Astrocyte of the cerebellum (primary cell): ENCODE measurements at regions not wholly inside any gene's neighbourhood (a gene's known extent, or its start where the extent isn't known, plus 50 kb on each side); places are given as distances from the start of the nearest gene placed in this dataset.

ENCODE experiments used
- DNase-seq: peaks from one replicate; pipeline ENCODE4 v3.0.0-alpha.2; 2011; ENCODE audit warnings: low read depth
- H3K4me3 ChIP-seq: 2 replicates; pipeline ENCODE4 v1.5.1; 2011; ENCODE audit warnings: mild to moderate bottlenecking, low read depth, low read length, moderate library complexity
- CTCF ChIP-seq: IDR thresholded peaks from 2 replicates; pipeline ENCODE4 v1.5.1; 2012; ENCODE audit warnings: low read length, low read depth, moderate library complexity, mild to moderate bottlenecking; ENCODE audit errors: missing control alignments
- in situ Hi-C: cut with HindIII; loops from 2 replicates; pipeline ENCODE4 v1.10.0; 2017; ENCODE audit warnings: low sequenced_read_pairs

- TF ChIP-seq CTCF: no peak
- no peak overlapping the region for H3K4me3 ChIP-seq
- DNase-seq: no peak
- in situ Hi-C loops: no loop called here
These were observed 390.8 kb downstream of the SHANK2 start for GRCh38 chr11:70861559-70861958.

- DNase-seq: no peak
- H3K4me3 ChIP-seq: no peak overlapping the region
- in situ Hi-C loops: no loop called here
- TF ChIP-seq CTCF: no peak
These were observed 390.3 kb downstream of the SHANK2 start for GRCh38 chr11:70862093-70862492.

GRCh38 chr11:70863186-70863585 is 389.2 kb downstream of the SHANK2 start:
- DNase-seq: no peak
- in situ Hi-C loops: no loop called here
- no peak for TF ChIP-seq CTCF
- no peak overlapping the region for H3K4me3 ChIP-seq

- DNase-seq: no peak
- TF ChIP-seq CTCF: no peak
- in situ Hi-C loops: no loop called here
- no peak overlapping the region for H3K4me3 ChIP-seq
These were observed 388.4 kb downstream of the SHANK2 start for GRCh38 chr11:70863993-70864392.

GRCh38 chr11:70865356-70865755 is 387.0 kb downstream of the SHANK2 start:
- H3K4me3 ChIP-seq: no peak overlapping the region
- TF ChIP-seq CTCF: no peak
- in situ Hi-C loops: no loop called here
- DNase-seq: no peak

GRCh38 chr11:70866834-70867233 is 385.5 kb downstream of the SHANK2 start:
- TF ChIP-seq CTCF: no peak
- DNase-seq: no peak
- no peak overlapping the region for H3K4me3 ChIP-seq
- in situ Hi-C loops: no loop called here

GRCh38 chr11:70867281-70868047 is 384.9 kb downstream of the SHANK2 start:
- H3K4me3 ChIP-seq: no peak overlapping the region
- DNase-seq: no peak
- in situ Hi-C loops: no loop called here
- no peak for TF ChIP-seq CTCF
